OCI-LY3 (cell line): ENCODE measurements at regions not wholly inside any gene's neighbourhood (a gene's known extent, or its start where the extent isn't known, plus 50 kb on each side); places are given as distances from the start of the nearest gene placed in this dataset.

Experiments
- EZH2phosphoT487 ChIP-seq: fragments of 200-600 bp; shearing (Covaris generic); IDR thresholded peaks from 2 replicates; pipeline ENCODE4 v1.6.1; 2018; ENCODE audit warnings: antibody characterized with exemption, mixed run types, low read depth
- TF ChIP-seq, protein P1 (sequence below): fragments of 200-600, 300-600 bp; sonication (generic); IDR thresholded peaks from 2 replicates; pipeline ENCODE4 v1.5.1; 2014; ENCODE audit warnings: antibody characterized with exemption, low read length, low read depth

DNA sequence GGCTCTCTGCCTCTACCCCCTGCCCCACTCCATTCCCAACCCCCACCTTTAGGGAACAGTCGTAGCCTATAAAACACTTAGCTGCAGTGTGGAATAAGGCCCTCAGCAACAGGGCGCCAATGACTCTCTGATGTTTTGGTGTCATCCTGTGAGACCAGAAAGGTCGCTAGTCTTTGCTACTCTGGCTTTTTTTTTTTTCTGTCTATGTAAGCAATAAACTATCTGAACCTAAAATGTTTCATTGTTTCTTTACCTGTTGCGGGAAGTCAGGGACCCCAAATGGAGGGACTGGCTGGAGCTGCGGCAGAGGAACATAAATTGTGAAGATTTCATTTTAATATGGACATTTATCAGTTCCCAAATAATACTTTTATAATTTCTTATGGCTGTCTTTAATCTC lies 154.6 kb downstream of the COPS8 start:
- no peak for TF ChIP-seq EZH2phosphoT487
- TF ChIP-seq, protein P1, sequence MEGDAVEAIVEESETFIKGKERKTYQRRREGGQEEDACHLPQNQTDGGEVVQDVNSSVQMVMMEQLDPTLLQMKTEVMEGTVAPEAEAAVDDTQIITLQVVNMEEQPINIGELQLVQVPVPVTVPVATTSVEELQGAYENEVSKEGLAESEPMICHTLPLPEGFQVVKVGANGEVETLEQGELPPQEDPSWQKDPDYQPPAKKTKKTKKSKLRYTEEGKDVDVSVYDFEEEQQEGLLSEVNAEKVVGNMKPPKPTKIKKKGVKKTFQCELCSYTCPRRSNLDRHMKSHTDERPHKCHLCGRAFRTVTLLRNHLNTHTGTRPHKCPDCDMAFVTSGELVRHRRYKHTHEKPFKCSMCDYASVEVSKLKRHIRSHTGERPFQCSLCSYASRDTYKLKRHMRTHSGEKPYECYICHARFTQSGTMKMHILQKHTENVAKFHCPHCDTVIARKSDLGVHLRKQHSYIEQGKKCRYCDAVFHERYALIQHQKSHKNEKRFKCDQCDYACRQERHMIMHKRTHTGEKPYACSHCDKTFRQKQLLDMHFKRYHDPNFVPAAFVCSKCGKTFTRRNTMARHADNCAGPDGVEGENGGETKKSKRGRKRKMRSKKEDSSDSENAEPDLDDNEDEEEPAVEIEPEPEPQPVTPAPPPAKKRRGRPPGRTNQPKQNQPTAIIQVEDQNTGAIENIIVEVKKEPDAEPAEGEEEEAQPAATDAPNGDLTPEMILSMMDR, result no peak
